ENCODE measurements at regions not wholly inside any gene's neighbourhood (a gene's known extent, or its start where the extent isn't known, plus 50 kb on each side); places are given as distances from the start of the nearest gene placed in this dataset.

DNA sequence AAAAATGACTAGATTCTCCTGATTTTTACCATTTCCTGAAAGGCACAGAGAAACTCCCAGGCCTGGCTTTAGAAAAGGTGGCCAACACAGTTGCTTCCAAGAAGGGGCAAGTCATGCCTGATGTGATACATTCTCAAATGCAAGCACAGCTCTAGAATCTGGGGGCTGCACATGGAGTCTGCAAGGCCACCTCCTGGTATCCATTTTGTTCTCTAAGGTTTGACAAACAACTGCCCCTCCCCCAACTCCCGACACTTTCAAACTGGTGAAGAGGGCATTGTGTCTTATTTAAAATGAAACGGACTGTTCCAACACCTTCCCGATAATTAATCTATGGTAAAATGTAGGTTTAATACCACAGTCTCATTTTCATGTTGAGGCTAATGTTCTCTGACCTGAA lies 220.2 kb upstream of the CEP162 start:
- peaks cover 14% of the 10 kb centered on the region for H3K4me1 Mint-ChIP-seq (ENCODE audit: unreplicated experiment)
- no peaks in the 10 kb centered on the region for H3K36me3 Mint-ChIP-seq (ENCODE audit: unreplicated experiment)
- peaks cover 2% of the 10 kb centered on the region for H3K27me3 Mint-ChIP-seq (ENCODE audit: unreplicated experiment)
- DNase-seq (ENCODE audit: extremely low spot score, unreplicated experiment): no peak
- TF ChIP-seq, protein P1, sequence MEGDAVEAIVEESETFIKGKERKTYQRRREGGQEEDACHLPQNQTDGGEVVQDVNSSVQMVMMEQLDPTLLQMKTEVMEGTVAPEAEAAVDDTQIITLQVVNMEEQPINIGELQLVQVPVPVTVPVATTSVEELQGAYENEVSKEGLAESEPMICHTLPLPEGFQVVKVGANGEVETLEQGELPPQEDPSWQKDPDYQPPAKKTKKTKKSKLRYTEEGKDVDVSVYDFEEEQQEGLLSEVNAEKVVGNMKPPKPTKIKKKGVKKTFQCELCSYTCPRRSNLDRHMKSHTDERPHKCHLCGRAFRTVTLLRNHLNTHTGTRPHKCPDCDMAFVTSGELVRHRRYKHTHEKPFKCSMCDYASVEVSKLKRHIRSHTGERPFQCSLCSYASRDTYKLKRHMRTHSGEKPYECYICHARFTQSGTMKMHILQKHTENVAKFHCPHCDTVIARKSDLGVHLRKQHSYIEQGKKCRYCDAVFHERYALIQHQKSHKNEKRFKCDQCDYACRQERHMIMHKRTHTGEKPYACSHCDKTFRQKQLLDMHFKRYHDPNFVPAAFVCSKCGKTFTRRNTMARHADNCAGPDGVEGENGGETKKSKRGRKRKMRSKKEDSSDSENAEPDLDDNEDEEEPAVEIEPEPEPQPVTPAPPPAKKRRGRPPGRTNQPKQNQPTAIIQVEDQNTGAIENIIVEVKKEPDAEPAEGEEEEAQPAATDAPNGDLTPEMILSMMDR (IDR thresholded peaks at IDR 0.05): no peak
- no peak overlapping the region for H3K4me3 Mint-ChIP-seq (ENCODE audit: unreplicated experiment)
- H3K27ac Mint-ChIP-seq (ENCODE audit: unreplicated experiment): no peak overlapping the region
- H3K9me3 Mint-ChIP-seq (ENCODE audit: unreplicated experiment): no peaks in the 10 kb centered on the region

DNA sequence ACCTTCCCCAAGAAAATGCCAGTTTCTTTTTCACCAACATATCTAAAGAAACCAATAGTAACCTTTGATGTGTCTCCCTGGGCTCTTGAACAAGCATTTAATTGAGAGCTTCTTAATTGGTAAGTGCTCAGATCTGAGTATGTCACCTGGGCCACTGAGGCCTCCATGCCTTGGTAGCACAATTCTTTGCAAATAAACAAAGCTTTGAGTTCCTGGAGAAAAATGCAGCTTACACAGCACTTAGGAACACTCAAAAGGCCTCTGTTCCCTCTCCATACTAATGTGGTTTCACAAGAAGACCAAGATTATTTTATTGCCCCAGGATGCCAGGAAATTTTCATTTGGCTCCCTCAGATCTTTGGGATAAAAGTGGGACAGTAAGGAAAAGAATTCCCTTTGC lies 217.6 kb upstream of the CEP162 start:
- no peak for DNase-seq (ENCODE audit: extremely low spot score, unreplicated experiment)
- Mint-ChIP-seq H3K36me3 (ENCODE audit: unreplicated experiment) (no peaks in the 10 kb centered on the region), H3K27ac (ENCODE audit: unreplicated experiment) (no peak overlapping the region), H3K27me3 (ENCODE audit: unreplicated experiment) (peaks cover 4% of the 10 kb centered on the region), H3K9me3 (ENCODE audit: unreplicated experiment) (no peaks in the 10 kb centered on the region), H3K4me3 (ENCODE audit: unreplicated experiment) (no peak overlapping the region), H3K4me1 (ENCODE audit: unreplicated experiment) (peaks cover 14% of the 10 kb centered on the region)
- TF ChIP-seq, protein P1 (IDR thresholded peaks at IDR 0.05): no peak

DNA sequence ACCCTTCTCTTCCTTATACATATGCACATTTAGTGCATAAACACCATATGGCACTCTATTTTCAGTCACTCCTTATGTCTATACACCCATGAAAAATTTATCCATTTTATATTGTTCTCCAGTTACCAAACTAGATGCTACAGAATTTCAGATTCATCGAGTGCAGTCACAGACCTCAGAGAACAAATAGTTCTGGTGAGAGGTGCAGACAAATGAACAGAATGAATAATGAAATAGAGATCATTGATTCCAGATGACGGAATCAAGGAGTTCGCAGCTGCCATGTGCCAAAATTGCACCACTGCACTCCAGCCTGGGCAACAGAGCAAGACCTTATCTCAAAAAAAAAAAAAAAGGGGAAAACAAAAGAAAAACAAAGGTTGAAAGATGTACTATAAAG lies 214.8 kb upstream of the CEP162 start:
- Mint-ChIP-seq H3K27ac (ENCODE audit: unreplicated experiment) (no peak overlapping the region), H3K4me3 (ENCODE audit: unreplicated experiment) (no peak overlapping the region), H3K27me3 (ENCODE audit: unreplicated experiment) (peaks cover 4% of the 10 kb centered on the region), H3K9me3 (ENCODE audit: unreplicated experiment) (no peaks in the 10 kb centered on the region), H3K36me3 (ENCODE audit: unreplicated experiment) (no peaks in the 10 kb centered on the region), H3K4me1 (ENCODE audit: unreplicated experiment) (no peaks in the 10 kb centered on the region)
- DNase-seq (ENCODE audit: extremely low spot score, unreplicated experiment): no peak
- TF ChIP-seq, protein P1 (IDR thresholded peaks at IDR 0.05): no peak

DNA sequence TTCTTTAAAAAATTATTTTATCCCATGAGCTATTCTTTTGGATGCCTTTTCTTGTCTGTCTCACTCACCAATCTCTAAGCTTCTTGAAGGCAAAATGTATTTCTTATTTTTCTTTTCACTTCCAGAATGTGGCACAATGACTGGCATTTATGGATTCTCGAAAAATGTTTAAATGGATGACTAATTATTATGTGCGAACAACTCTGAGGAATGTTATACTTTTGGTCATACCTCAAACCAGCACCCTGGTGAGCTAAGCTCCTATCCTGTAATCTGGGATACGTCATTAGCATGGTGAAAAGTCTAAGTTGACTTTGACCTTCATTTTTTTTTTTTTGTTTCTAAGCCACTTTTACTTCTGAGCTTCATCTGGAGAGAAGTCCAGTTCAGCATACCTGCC lies 214.0 kb upstream of the CEP162 start:
- Mint-ChIP-seq H3K9me3 (ENCODE audit: unreplicated experiment) (no peaks in the 10 kb centered on the region), H3K27ac (ENCODE audit: unreplicated experiment) (no peak overlapping the region)
- TF ChIP-seq, protein P1 (IDR thresholded peaks at IDR 0.05): no peak

DNA sequence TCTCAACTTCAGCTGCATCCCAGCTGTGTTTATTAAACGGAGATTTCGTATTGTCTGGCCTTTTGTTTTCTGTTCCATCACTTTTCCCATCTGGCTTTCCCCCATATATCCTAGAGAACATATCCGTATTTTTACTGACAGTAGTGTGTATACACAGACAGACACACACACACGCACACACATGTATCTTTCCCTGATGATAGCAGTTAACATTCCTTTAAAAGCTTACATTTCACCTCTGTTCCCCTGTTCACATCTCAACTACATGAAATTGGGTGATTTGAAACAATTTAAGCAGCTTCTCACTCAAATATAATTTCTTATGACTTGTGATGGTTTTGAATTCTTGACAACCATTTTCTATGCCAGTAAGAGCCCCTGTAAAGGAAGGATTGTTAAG lies 207.1 kb upstream of the CEP162 start:
- Mint-ChIP-seq H3K27me3 (ENCODE audit: unreplicated experiment) (peaks cover 46% of the 10 kb centered on the region), H3K4me3 (ENCODE audit: unreplicated experiment) (no peak overlapping the region), H3K9me3 (ENCODE audit: unreplicated experiment) (no peaks in the 10 kb centered on the region), H3K4me1 (ENCODE audit: unreplicated experiment) (no peaks in the 10 kb centered on the region), H3K36me3 (ENCODE audit: unreplicated experiment) (no peaks in the 10 kb centered on the region), H3K27ac (ENCODE audit: unreplicated experiment) (no peak overlapping the region)
- no peak for DNase-seq (ENCODE audit: extremely low spot score, unreplicated experiment)
- TF ChIP-seq, protein P1 (IDR thresholded peaks at IDR 0.05): no peak

More for the DNA sequence above, 214.0 kb upstream of the CEP162 start:
- Mint-ChIP-seq H3K4me3 (ENCODE audit: unreplicated experiment) (no peak overlapping the region), H3K27me3 (ENCODE audit: unreplicated experiment) (peaks cover 4% of the 10 kb centered on the region), H3K4me1 (ENCODE audit: unreplicated experiment) (no peaks in the 10 kb centered on the region), H3K36me3 (ENCODE audit: unreplicated experiment) (no peaks in the 10 kb centered on the region)
- no peak for DNase-seq (ENCODE audit: extremely low spot score, unreplicated experiment)

Data from osteocyte (in vitro differentiated cells).